ENCODE measurements at regions not wholly inside any gene's neighbourhood (a gene's known extent, or its start where the extent isn't known, plus 50 kb on each side); places are given as distances from the start of the nearest gene placed in this dataset.

DNA sequence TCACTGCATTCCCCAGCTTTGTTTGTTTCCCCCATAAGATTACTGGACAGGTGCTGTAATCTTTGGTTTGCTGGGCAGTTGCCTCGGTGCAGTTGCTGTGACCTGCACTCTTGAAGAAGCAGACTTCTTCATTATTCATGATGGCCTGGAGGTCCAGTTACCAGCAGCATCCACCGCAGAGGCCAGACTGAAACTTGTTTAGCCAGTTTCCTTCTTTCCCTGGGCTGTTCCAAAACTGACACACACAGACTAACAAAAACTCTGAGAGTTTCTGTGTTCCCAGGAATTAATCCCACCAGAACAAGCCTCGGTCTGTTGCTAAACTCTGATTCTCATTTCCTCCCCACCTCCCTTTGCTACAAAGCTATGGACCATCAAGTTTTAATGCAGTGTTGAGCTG is 144.1 kb downstream of the QRSL1 start:
- TF ChIP-seq, protein P1, sequence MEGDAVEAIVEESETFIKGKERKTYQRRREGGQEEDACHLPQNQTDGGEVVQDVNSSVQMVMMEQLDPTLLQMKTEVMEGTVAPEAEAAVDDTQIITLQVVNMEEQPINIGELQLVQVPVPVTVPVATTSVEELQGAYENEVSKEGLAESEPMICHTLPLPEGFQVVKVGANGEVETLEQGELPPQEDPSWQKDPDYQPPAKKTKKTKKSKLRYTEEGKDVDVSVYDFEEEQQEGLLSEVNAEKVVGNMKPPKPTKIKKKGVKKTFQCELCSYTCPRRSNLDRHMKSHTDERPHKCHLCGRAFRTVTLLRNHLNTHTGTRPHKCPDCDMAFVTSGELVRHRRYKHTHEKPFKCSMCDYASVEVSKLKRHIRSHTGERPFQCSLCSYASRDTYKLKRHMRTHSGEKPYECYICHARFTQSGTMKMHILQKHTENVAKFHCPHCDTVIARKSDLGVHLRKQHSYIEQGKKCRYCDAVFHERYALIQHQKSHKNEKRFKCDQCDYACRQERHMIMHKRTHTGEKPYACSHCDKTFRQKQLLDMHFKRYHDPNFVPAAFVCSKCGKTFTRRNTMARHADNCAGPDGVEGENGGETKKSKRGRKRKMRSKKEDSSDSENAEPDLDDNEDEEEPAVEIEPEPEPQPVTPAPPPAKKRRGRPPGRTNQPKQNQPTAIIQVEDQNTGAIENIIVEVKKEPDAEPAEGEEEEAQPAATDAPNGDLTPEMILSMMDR (IDR thresholded peaks at IDR 0.05), result no peak
- no peak for TF ChIP-seq POLR2A (IDR thresholded peaks at IDR 0.05)

Data from esophagus squamous epithelium (tissue), 4 donors.